HG03159 (cell line): ENCODE measurements at regions not wholly inside any gene's neighbourhood (a gene's known extent, or its start where the extent isn't known, plus 50 kb on each side); places are given as distances from the start of the nearest gene placed in this dataset.
"Not testable (repeated sequence)": the region's sequence is repeated elsewhere in the genome, so short reads cannot be mapped to it uniquely, and the experiment has no call there.

ENCODE experiments used
- ATAC-seq: cut with Tn5 transposase; IDR thresholded peaks from one replicate; pipeline ENCODE4 v1.9.1; 2021; ENCODE audit warnings: mild to moderate bottlenecking, moderate library complexity; ENCODE audit not compliant: unreplicated experiment

- no peak for ATAC-seq
These were observed 382.5 kb upstream of the ADGRL3 start for GRCh38 chr4:60817609-60818008.

GRCh38 chr4:60822986-60823385, 377.1 kb upstream of the ADGRL3 start:
- no peak for ATAC-seq

- no peak for ATAC-seq
These were observed 360.1 kb upstream of the ADGRL3 start for GRCh38 chr4:60840020-60840419.

- no peak for ATAC-seq
These were observed 353.4 kb upstream of the ADGRL3 start for GRCh38 chr4:60846678-60847077.

- no peak for ATAC-seq
These were observed 352.5 kb upstream of the ADGRL3 start for GRCh38 chr4:60847614-60848013.

GRCh38 chr4:60857130-60857753, 342.9 kb upstream of the ADGRL3 start:
- no peak for ATAC-seq

GRCh38 chr4:60863442-60863841, 336.7 kb upstream of the ADGRL3 start:
- no peak for ATAC-seq

GRCh38 chr4:60865273-60865672, 334.9 kb upstream of the ADGRL3 start:
- no peak for ATAC-seq

- no peak for ATAC-seq
These were observed 331.7 kb upstream of the ADGRL3 start for GRCh38 chr4:60868232-60868960.

GRCh38 chr4:60879135-60879701, 320.9 kb upstream of the ADGRL3 start:
- no peak for ATAC-seq

GRCh38 chr4:60884587-60884986, 315.5 kb upstream of the ADGRL3 start:
- ATAC-seq = no peak

GRCh38 chr4:60885011-60885410, 315.1 kb upstream of the ADGRL3 start:
- ATAC-seq = no peak

- ATAC-seq = no peak
These were observed 309.4 kb upstream of the ADGRL3 start for GRCh38 chr4:60890743-60891142.

GRCh38 chr4:60891947-60892346, 308.2 kb upstream of the ADGRL3 start:
- no peak for ATAC-seq

- ATAC-seq = no peak
These were observed 302.7 kb upstream of the ADGRL3 start for GRCh38 chr4:60897415-60897814.

- no peak for ATAC-seq
These were observed 295.0 kb upstream of the ADGRL3 start for GRCh38 chr4:60905162-60905561.

- no peak for ATAC-seq
These were observed 289.0 kb upstream of the ADGRL3 start for GRCh38 chr4:60911127-60911526.

GRCh38 chr4:60913002-60913401, 287.1 kb upstream of the ADGRL3 start:
- no peak for ATAC-seq

- no peak for ATAC-seq
These were observed 286.5 kb upstream of the ADGRL3 start for GRCh38 chr4:60913671-60914070.

GRCh38 chr4:60921735-60922134, 278.4 kb upstream of the ADGRL3 start:
- not testable (repeated sequence) for ATAC-seq

GRCh38 chr4:60923075-60923474, 277.1 kb upstream of the ADGRL3 start:
- ATAC-seq = no peak

GRCh38 chr4:60926624-60927023, 273.5 kb upstream of the ADGRL3 start:
- ATAC-seq = no peak
